Amniotic stem cell (primary cell): ENCODE measurements at regions not wholly inside any gene's neighbourhood (a gene's known extent, or its start where the extent isn't known, plus 50 kb on each side); places are given as distances from the start of the nearest gene placed in this dataset.
A peak's percentile ranks its signal among the peaks of the same experiment; 100 is the strongest.

Source experiments
- DNase-seq: peaks from one replicate; lab custom pipeline; 2025; lab: John Stamatoyannopoulos, UW

DNA sequence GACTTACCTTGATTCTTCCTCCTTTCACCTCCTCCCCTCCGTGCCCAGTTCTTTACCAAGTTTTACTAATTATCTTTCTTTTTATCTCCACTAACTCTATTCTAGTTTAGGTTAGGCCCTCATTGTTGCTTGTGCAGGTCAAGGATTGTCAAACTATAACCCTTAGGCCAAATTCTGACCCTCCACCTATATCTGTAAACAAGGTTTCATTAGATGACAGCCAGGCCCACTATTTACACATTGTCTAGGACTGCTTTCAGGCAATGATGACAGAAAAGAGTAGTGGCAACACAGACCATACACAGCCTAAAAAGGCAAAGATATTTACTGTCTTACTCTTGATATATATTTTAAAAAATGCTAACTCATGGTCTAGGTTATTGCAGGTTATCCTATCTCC lies 212.0 kb downstream of the RAD51AP2 start:
- no peak for DNase-seq

DNA sequence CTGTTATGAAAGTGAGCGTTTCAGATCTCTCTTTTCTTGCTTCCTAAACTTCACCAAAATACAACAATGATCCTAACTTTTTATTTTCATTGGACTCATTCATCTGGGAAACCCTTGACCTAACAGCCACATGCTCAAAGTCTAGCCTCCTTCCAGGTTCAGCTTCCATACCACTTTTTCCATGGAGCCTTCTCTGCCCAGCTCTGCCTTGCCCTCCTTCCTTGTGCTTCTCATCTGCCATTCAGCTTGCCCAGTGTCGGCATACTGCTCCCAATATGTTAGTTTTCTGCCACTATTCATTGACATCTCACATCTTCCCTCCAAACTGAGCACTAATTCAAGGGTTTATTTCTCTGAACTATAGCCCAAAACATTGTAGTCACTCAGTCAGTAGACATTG lies 214.7 kb downstream of the RAD51AP2 start:
- no peak for DNase-seq

GRCh38 chr2:17303054-17303453 lies 215.2 kb downstream of the RAD51AP2 start:
- DNase-seq = peak; percentile 43

- DNase-seq = no peak
These were observed 216.0 kb downstream of the RAD51AP2 start for GRCh38 chr2:17302281-17302680.

- DNase-seq = no peak
These were observed 216.8 kb downstream of the RAD51AP2 start for GRCh38 chr2:17301437-17301836.

- peak; percentile 60 for DNase-seq
These were observed 218.2 kb downstream of the RAD51AP2 start for GRCh38 chr2:17299891-17300540.

DNA sequence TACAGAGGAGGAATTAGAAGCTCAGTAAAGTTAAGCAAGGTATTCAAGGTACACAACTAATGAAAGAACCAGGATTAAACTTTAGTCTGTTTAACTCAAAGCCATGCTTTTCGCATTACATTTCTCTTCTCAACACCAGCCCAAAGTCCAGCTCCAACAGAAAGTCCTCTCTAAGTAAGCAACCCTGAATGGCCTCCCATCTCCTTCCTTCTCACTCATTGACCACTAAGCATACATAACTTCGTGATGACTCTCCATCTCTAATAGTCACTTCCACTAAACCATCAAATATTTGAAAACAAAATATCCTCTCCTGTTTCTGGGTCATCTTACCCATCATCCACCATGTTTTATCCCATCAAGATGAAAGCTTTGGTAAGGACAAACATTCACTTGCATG lies 219.8 kb downstream of the RAD51AP2 start:
- DNase-seq = no peak

GRCh38 chr2:17296686-17297085 lies 221.6 kb downstream of the RAD51AP2 start:
- no peak for DNase-seq

GRCh38 chr2:17289669-17290068 lies 228.6 kb downstream of the RAD51AP2 start:
- no peak for DNase-seq

GRCh38 chr2:17287183-17287582 lies 231.1 kb downstream of the RAD51AP2 start:
- no peak for DNase-seq

- no peak for DNase-seq
These were observed 235.4 kb downstream of the RAD51AP2 start for GRCh38 chr2:17282826-17283225.

- no peak for DNase-seq
These were observed 236.0 kb downstream of the RAD51AP2 start for GRCh38 chr2:17282245-17282644.

- DNase-seq = no peak
These were observed 242.0 kb downstream of the RAD51AP2 start for GRCh38 chr2:17276220-17276619.

- DNase-seq = no peak
These were observed 245.4 kb downstream of the RAD51AP2 start for GRCh38 chr2:17272652-17273525.

DNA sequence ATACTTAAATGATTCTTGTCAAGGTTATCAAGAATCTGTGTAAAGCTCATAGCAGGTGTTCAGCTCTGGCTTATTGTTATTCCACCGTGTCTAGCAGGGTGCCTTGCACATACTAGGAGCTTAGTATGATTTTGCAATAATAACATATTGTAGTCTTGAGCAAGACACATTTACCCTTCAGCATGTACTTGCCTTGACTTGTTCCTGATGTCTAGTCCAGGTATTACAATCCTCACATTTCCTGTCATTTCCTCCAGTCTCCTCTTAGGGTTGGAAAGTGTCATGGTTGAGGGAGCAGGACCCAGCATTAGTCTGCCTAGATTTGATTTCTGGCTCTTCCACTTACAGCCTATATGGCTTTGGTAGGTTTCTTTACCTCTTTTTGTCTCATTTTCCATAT lies 246.1 kb downstream of the RAD51AP2 start:
- DNase-seq = no peak

DNA sequence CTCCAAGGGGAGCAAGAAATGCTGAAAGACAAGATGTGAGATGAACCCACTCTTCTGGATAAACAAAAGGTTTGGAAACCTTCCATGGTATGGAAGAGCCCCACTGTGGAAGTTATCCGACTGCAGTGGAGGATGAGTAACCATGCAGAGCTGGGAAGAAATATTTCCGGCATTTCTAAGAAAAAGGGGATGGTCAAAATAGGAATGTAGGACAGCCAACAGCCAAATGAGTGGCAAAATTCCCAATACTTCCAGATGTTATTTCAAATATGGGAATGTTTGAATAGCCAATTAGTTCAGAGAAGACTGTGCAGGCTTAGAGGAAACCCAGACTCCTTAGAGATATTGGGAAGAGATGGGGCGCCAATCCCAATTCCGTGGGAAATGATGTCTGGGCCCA lies 246.8 kb downstream of the RAD51AP2 start:
- no peak for DNase-seq

DNA sequence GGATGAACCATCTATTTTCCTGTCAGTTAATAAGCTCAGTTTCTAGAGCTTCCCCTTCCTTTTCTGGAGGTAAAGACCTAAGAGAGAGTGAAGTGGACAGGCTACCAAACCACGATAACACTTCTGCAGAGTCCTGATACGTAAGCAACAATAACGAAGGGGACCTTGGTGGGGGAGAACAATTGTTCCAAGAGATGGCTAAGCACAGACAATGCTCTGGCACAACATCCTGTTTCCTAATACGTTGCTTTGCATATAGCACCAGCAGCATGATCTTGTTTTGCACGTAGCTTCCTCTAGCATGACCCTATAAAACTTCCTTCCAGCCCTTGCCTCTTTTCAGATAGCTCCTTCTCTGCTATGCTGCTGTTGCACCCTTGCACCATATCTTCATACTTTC lies 247.3 kb downstream of the RAD51AP2 start:
- no peak for DNase-seq

DNA sequence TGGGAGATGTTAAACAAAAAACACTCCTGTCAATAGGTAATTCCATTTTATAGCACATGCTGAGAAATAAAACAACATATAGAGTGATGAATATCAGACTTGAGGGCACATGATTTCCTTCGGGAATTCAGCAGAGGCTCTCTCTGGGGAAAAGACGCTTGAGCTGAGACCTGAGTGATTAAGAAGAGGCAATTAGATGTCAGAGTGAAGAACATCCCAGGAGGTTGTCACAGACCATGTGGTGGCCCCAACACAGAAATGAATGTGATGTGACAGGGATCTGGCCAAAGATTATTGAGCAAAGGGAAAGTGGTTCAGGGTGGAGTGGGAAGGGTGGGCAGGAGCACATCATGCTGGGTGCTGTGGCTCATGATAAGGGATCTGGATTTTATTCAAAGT lies 254.7 kb downstream of the RAD51AP2 start:
- DNase-seq = no peak

DNA sequence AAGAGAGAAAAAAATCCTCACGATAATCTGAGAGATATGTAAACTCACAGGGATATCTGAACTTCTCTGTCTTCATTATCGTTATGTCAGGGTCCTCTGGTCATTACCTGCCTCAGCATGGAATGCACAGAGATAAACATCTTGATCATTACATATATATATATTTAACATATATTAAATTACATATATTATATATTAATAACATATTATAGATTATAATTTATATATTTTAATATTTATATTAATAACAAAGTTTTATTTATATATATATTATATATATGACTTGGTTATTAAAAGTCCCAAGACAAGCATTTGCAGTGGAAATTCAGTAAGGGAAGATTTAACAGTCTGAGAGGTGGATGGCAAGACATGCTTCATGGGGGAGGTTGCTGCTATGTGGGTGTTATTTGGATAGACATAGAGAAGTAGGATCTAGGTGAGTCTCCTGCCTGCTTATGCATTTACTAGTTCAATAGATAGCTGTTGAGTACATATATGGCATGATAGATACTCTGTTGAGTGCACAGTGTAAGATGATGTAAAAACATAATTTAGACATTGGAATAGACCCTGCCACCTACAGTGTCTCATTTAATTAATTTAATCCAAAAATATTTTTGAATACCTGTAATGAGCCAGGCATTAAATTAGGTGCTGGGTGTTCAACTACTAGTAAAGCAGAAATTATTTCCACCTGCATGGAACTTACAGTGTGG lies 255.2 kb downstream of the RAD51AP2 start:
- DNase-seq = no peak

DNA sequence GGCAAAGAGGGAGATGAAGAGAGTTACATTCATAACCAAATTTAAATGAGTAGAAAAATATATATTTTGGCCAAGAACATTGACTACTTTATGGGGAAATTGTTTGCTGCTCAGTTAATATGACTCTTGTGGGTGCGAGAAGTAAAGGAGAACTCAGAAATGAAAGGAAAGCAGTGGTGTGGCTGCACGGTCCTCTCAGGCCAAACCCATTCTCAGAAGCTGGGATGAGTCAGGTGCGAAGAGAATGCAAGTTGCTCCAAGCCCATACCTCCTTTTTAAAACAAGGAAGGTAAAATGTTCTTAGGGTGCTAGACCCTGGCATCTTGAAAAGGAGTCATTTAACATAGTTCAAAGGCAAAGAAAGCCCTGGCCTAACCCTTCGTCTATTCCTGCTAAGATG lies 258.6 kb downstream of the RAD51AP2 start:
- DNase-seq = no peak

- no peak for DNase-seq
These were observed 259.4 kb downstream of the RAD51AP2 start for GRCh38 chr2:17258861-17259260.

DNA sequence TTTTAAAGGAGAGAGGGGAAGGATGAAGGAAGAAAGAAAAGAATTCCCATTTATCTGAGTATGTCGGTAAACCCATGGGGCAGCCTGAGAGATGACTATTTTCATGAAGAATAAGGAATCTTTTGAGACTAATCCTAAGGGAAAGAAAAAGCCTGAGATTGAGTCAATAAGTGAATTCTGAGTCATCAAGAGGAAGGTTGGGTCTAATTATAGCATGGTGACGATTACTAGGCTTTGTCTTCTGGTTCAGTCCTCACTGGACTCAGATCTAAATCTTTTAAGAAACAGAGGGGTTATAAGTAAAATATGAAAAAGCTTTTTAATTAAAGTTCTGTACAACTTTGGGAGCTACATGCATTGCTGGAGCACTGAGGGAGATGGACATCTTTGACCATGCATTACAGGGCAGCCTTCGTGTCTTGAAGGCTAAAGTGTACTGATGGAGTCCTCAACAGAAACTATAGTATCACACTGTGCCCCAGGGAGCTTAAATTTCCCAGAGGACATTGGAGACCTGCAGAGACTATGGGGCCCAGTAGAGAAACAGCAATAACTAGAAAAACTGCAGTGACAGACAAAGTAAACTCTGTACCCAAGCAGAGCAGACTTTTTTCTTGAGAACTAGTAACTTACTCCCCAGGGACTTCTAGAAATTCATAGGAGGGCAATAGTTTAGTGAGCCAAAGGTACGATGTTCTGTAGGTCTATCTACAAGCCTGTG lies 260.9 kb downstream of the RAD51AP2 start:
- DNase-seq = peak; percentile 29
